ENCODE measurements at regions not wholly inside any gene's neighbourhood (a gene's known extent, or its start where the extent isn't known, plus 50 kb on each side); places are given as distances from the start of the nearest gene placed in this dataset.

DNA sequence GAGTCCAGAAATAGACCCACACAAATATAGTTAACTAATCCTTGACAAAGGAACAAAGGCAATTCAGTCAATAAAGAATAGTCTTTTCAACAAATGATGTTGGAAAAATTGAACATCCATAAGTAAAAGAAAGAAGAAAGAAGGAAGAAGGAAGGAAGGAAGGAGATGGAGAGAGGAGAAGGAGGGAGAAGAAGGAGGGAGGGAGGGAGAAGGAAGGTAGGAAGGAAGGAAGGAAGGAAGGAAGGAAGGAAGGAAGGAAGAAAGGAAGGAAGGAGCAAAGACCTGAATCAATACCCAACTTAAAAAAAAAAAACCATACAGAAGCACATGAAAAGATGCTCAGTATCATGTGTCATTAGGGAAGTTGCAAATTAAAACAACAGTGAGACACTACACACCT is 148.3 kb downstream of the ATL2 start:
- DNase-seq (ENCODE audit: low read depth), result no peak
- TF ChIP-seq, protein P1, sequence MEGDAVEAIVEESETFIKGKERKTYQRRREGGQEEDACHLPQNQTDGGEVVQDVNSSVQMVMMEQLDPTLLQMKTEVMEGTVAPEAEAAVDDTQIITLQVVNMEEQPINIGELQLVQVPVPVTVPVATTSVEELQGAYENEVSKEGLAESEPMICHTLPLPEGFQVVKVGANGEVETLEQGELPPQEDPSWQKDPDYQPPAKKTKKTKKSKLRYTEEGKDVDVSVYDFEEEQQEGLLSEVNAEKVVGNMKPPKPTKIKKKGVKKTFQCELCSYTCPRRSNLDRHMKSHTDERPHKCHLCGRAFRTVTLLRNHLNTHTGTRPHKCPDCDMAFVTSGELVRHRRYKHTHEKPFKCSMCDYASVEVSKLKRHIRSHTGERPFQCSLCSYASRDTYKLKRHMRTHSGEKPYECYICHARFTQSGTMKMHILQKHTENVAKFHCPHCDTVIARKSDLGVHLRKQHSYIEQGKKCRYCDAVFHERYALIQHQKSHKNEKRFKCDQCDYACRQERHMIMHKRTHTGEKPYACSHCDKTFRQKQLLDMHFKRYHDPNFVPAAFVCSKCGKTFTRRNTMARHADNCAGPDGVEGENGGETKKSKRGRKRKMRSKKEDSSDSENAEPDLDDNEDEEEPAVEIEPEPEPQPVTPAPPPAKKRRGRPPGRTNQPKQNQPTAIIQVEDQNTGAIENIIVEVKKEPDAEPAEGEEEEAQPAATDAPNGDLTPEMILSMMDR (IDR thresholded peaks at IDR 0.05; ENCODE audit: control insufficient read depth, insufficient read depth, low read depth, low read length, missing control alignments), result no peak
- H3K4me3 ChIP-seq (ENCODE audit: control insufficient read depth, low read depth, low read length), result no peak overlapping the region

DNA sequence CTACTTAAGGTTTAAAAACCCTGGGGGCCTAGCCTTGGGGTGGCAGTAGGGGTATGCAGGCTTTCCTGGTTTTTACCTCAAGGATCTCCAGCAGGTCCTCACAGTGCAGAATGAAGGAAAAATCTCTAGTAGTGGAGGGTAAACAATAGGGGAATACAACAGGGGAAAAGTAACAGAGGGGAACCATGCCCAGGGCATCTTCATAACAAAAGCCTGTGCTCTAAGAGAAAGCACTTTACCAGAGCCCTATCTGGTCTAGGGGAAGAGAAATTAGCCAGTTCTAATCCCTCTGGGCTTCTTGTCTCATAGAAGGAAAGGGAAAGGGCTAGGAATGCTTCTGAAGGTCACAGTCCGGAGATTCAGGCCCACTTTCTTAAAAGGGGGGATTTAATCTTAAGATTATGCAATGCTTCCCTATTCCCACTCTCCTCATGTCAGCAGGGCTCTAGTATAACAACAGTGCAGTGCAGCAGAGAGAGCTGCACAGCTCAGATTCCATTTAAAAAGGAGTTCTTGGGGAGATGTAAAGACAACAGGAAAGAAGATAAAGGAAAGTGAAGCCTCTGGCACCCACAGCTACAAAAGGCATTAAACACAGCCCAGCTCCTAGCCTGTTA is 149.0 kb upstream of the CYP1B1 start:
- no peak for DNase-seq (ENCODE audit: low read depth)
- TF ChIP-seq, protein P1 (IDR thresholded peaks at IDR 0.05; ENCODE audit: control insufficient read depth, insufficient read depth, low read depth, low read length, missing control alignments), result no peak

DNA sequence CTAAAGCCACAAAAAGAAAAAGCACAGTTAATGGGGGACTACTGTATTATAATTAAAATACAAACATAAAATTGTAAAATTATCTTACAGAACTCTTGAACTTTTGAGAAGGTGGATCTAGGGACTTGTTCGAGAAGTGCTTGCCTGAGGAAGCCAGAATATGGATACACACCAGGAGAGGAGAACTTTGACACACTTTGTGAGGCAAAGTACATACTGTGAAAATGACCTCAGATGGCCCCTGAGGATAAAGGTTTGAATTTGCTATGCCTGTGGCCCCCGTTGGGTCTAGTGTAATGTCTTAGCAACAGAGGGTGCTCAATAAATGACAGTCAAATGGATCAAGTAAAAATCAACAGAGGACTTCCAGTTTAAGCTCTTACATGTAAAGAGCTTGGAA is 148.2 kb upstream of the CYP1B1 start:
- no peak overlapping the region for H3K4me3 ChIP-seq (ENCODE audit: control insufficient read depth, low read depth, low read length)

More for the DNA sequence above, 149.0 kb upstream of the CYP1B1 start:
- no peak overlapping the region for H3K4me3 ChIP-seq (ENCODE audit: control insufficient read depth, low read depth, low read length)

DNA sequence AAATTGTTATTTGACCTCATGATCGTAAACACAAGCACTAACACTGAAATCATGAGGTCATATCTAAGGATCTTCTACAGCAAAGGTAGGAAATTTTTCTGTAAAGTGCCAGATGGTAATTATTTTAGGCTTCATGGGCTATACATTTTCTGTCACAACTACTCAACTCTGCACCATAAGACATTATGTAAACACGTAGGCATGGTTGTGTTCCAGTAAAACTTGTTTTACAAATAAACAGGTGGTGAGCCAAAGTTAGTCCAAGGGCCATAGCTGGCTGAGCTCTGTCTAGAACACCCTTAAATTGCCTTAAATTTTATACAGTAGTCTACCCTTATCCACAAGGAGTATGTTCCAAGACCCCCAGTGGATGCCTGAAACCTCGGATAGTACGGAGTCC is 147.3 kb upstream of the CYP1B1 start:
- TF ChIP-seq, protein P1 (IDR thresholded peaks at IDR 0.05; ENCODE audit: control insufficient read depth, insufficient read depth, low read depth, low read length, missing control alignments), result no peak
- no peak overlapping the region for H3K4me3 ChIP-seq (ENCODE audit: control insufficient read depth, low read depth, low read length)
- no peak for DNase-seq (ENCODE audit: low read depth)

More for the DNA sequence above, 148.2 kb upstream of the CYP1B1 start:
- TF ChIP-seq, protein P1 (IDR thresholded peaks at IDR 0.05; ENCODE audit: control insufficient read depth, insufficient read depth, low read depth, low read length, missing control alignments), result no peak
- no peak for DNase-seq (ENCODE audit: low read depth)

DNA sequence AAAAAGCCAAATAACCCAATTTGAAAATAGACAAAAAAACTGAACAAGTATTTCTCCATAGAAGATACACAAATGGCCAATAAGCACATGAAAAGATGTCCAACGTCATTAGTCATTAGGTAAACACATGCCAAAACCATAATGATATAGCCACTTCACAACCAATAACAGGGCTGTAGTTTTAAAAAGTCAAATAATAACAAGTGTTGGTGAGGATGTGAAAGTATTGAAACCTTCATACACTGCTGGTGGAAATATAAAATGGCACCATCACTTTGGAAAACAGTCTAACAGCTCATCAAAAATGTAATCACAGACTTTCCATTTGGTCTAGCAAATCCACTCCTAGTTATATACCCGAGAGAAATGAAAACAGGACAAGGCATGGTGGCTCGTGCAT is 144.2 kb upstream of the CYP1B1 start:
- no peak for DNase-seq (ENCODE audit: low read depth)
- TF ChIP-seq, protein P1 (IDR thresholded peaks at IDR 0.05; ENCODE audit: control insufficient read depth, insufficient read depth, low read depth, low read length, missing control alignments), result no peak
- no peak overlapping the region for H3K4me3 ChIP-seq (ENCODE audit: control insufficient read depth, low read depth, low read length)

DNA sequence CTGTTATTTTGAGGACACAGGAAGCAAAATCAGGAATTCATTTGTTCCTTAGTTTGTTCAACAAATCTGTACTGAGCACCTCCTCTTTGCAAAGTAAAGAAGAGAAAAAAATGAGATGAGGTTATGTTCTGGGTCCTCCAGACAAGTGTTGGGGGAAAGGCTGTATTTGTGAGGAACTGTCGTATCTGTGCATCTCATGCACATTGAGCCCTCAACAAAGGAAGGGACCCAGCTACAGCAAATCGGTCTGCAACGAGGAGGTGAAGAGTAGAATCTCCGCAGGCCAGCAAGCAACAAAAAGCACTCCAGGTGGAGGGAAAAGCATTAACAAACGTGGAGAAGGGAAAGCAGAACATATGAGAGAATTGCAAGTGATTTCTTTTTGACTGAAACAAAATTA is 143.0 kb upstream of the CYP1B1 start:
- TF ChIP-seq, protein P1 (IDR thresholded peaks at IDR 0.05; ENCODE audit: control insufficient read depth, insufficient read depth, low read depth, low read length, missing control alignments), result no peak
- no peak for DNase-seq (ENCODE audit: low read depth)
- H3K4me3 ChIP-seq (ENCODE audit: control insufficient read depth, low read depth, low read length), result no peak overlapping the region
